ENCODE measurements at regions not wholly inside any gene's neighbourhood (a gene's known extent, or its start where the extent isn't known, plus 50 kb on each side); places are given as distances from the start of the nearest gene placed in this dataset.
"Not testable (repeated sequence)": the region's sequence is repeated elsewhere in the genome, so short reads cannot be mapped to it uniquely, and the experiment has no call there.

GRCh38 chrX:130467936-130468335 lies 66.1 kb downstream of the RBMX2 start:
- no peak for DNase-seq

GRCh38 chrX:130468395-130468923 lies 66.7 kb downstream of the RBMX2 start:
- no peak for DNase-seq

- no peak for DNase-seq
Measured at GRCh38 chrX:130482871-130483270, 81.1 kb downstream of the RBMX2 start.

- DNase-seq: no peak
Measured at GRCh38 chrX:130485870-130486269, 84.1 kb downstream of the RBMX2 start.

DNA sequence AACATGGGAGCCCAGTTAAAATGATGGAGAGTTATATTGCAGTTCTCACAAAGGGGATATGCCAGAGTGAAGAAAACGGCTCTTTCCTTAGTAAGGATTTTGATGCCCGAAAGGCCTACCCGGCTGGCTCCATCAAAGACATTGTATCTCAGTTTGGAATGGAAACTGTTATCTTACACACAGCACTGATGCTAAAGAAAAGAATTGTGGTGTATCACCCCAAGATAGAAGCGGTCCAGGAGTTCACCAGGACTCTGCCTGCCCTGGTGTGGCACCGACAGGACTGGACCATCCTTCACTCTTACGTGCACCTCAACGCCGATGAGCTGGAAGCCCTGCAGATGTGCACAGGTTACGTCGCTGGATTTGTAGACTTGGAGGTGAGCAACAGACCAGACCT lies 93.7 kb downstream of the RBMX2 start:
- not testable (repeated sequence) for DNase-seq

- DNase-seq: no peak
Measured at GRCh38 chrX:130497531-130497930, 95.7 kb downstream of the RBMX2 start.

GRCh38 chrX:130498653-130499274 lies 97.0 kb downstream of the RBMX2 start:
- DNase-seq: no peak

GRCh38 chrX:130502016-130502570 lies 100.3 kb downstream of the RBMX2 start:
- no peak for DNase-seq

- DNase-seq: no peak
Measured at GRCh38 chrX:130504019-130504418, 102.2 kb downstream of the RBMX2 start.

- no peak for DNase-seq
Measured at GRCh38 chrX:130507015-130507414, 105.2 kb downstream of the RBMX2 start.

DNA sequence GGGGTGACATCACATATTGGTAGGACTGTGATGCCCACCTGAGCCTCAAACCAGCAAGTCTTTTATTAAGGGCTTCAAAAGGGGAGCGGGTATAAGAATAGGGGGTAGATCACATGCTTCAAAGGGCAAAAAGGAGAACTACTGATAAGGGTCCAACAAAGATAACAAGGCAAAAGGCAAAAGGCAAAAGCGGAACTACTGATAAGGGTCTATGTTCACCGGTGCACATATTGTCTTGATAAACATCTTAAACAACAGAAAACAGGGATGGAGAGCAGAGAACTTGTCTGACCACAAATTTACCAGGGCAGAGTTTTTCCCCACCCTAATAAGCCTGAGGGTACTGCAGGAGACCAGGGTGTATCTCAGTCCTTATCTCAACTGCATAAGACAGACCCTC lies 110.7 kb downstream of the RBMX2 start:
- DNase-seq: not testable (repeated sequence)

GRCh38 chrX:130516123-130516522 lies 114.3 kb downstream of the RBMX2 start:
- DNase-seq: no peak

GRCh38 chrX:130523460-130524394 lies 121.9 kb downstream of the RBMX2 start:
- no peak for DNase-seq

DNA sequence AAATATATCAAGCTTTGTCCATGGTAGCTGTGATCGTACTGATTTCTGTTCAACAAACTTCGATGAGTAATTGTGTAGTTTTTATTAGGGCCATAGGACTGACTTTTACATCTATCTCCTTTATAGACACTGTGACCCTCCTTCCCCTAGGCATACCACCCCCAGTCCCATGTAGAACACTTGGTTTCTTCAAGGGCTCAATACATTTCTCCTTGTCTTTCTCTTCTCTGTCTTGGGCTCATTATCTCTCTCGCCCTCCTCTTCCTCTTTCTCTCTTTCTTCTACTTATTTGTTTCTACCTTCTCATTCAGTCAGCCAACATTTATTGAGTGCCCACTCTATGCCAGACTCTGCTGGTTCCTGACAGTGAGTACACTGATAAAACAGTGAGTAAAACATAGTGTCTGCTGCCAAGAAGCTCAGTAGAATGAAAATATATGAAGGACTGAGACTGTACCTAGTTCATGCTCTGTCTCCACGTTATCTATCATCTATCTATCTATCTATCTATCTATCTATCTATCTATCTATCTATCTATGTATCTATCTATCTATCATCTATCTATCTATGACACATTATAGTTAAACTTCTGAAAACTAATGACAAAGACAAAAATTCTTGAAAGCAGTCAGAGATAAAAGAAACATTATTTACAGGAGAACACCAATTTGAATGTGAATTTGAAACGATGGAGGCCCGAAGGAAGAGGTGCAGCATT lies 122.8 kb downstream of the RBMX2 start:
- DNase-seq: no peak

DNA sequence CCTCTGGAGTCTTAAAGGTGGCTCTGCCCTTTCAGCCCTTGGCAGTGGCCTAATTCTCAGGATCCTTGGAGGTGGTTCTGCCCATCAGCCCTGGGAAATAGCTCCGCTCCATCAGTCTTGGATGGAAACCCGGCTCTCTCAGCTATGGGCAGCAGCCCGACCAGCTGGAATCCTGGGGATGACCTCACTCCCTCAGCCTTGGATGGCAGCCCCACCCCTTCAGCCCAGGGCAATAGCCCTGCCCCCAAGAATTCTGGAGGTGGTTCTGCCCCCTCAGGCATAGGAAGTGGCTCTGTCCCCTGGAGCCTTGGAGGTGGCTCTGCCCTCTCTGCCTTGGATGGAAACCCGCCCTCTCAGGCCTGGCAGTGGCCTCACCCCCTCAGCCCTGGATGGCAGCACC lies 127.7 kb downstream of the RBMX2 start:
- DNase-seq: no peak

DNA sequence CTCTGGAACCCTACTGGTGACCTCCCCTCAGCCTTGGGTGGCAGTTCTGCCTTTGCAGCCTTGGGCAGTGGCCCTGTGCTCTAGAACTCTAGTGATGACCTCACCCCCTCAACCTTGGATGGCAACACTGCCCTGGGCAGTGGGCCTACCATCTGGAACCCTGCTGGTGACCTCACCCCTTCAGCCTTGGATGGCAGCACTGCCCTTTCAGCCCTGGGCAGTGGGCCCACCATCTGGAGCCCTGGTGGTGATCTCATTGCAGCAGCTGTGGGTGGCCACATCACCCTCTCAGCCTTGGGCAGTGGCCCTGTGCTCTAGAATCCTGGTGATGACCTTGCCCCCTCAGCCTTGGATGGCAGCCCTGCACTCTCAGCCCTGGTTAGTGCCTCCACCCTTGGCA lies 129.3 kb downstream of the RBMX2 start:
- DNase-seq: no peak

DNA sequence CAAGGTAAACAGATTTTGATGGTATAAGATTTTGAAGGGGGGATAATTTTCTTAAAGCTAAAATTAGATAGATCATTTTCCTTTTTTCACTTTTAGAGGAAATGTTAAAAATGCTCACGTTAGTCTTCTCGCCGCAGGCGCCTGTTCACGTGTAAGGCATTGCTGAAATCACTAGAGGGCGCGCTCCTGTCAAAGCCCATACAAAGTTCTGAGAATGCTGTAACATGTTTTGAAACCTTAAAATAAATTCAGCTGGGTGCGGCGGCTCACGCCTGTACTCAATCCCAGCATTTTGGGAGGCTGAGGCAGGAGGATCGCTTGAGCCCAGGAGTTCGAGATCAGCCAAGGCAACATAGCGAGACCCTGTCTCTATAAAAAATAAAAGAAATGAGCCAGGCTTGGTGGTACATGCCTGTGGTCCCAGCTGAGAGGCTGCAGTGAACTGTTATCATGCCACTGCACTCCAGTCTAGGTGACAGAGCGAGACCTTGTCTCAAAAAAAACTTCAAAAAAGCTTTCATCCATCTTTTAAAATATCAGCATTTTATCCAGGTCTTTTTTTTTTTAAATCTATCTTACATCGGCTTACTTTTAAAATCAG lies 138.0 kb downstream of the RBMX2 start:
- DNase-seq: peak; percentile 11

DNA sequence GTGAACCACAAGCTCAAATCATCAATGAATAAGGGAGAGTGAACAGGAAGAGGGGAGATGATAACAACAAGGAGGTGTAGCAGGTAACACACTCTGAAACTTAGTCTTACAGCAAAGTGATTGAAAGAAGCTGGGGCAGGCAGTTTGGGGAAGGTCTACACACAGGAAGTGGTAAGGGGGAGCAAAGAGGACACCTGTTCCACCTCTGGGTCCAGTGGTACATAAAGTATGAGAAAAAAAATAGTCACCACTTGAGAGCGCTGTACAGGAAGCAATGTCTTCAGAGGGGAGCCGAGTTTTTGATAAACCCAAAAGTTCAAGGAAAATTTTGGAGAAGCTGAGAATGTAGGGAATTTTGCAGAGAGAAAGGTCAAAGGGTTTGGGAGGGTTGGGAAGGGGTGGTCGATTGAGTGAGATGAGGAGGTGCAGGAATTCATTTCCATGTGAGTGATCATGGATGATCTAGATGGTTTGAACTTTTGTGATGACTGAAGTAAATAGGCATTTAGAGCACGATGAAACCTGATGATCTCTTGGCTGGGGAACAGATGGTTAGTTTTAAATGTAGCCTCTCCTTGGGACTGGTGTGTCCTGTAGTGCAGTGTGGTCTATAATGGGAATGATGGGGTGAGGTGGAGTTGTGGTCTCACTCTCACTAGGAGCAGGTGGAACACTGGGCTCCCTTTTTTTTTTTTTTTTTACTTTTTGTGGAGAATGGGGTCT lies 142.0 kb downstream of the RBMX2 start:
- DNase-seq: no peak

DNA sequence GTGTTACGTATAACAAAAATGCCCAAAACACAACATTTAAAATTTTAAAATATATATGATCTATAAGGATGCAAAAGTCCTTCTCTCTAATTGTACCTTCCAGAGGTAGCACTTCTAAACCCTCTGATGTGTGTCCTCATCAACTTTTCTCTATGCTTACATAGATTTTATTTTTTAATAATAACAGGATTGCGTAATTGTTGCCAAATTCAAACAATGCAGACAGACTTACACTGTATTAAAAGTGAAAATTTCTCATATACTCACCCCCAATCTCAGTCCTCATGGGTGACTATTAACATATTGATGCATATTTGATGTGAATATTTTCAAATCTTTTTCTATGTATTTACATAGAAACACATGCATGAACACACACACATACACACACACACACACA lies 144.0 kb downstream of the RBMX2 start:
- DNase-seq: no peak

DNA sequence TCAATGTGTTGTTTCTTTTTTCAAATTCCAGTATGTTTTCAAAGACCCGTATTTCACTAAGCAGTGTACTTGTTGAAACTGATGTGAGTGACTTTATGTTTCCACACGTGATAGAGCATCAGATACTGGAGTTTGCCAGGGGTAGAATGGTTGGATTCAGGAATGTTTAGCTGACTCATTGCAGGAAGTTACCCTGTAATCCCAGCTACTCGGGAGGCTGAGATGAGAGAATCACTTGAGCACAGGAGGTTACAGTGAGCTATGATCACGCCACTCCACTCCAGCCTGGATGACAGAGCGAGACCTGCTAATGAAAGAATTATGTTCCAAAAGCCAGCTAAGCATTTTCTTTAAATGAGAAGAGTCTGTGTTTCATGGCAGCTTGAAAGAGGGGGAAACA lies 147.6 kb downstream of the RBMX2 start:
- not testable (repeated sequence) for DNase-seq

GRCh38 chrX:130550351-130550750 lies 148.6 kb downstream of the RBMX2 start:
- DNase-seq: no peak

All from stimulated activated CD4-positive, alpha-beta T cell treated with anti-CD3 and anti-CD28 coated beads, Interleukin-12 subunit alpha, Interleukin-12 subunit beta, amount 100 ng/mL, for 4 hours (primary cell).